CD4-positive, alpha-beta T cell treated with Interleukin-10 for 1 hour (primary cell): ENCODE measurements at regions not wholly inside any gene's neighbourhood (a gene's known extent, or its start where the extent isn't known, plus 50 kb on each side); places are given as distances from the start of the nearest gene placed in this dataset.

Experiments used
- DNase-seq: peaks from one replicate; pipeline ENCODE4 v3.0.0-alpha.2; 2020

GRCh38 chr19:23531976-23532375, 136.7 kb upstream of the ZNF91 start:
- no peak for DNase-seq

- no peak for DNase-seq
Measured at GRCh38 chr19:23531231-23531790, 136.0 kb upstream of the ZNF91 start.

GRCh38 chr19:23528376-23528775, 133.1 kb upstream of the ZNF91 start:
- no peak for DNase-seq

GRCh38 chr19:23527797-23528196, 132.5 kb upstream of the ZNF91 start:
- peak; percentile 0 for DNase-seq

- DNase-seq = no peak
Measured at GRCh38 chr19:23526302-23526701, 131.0 kb upstream of the ZNF91 start.

GRCh38 chr19:23525276-23525852, 130.1 kb upstream of the ZNF91 start:
- DNase-seq = no peak

GRCh38 chr19:23523863-23524262, 128.6 kb upstream of the ZNF91 start:
- no peak for DNase-seq

GRCh38 chr19:23522431-23522830, 127.2 kb upstream of the ZNF91 start:
- no peak for DNase-seq

GRCh38 chr19:23521471-23521870, 126.2 kb upstream of the ZNF91 start:
- no peak for DNase-seq

- no peak for DNase-seq
Measured at GRCh38 chr19:23520441-23520840, 125.2 kb upstream of the ZNF91 start.

- no peak for DNase-seq
Measured at GRCh38 chr19:23519031-23519430, 123.8 kb upstream of the ZNF91 start.

GRCh38 chr19:23516266-23516665, 121.0 kb upstream of the ZNF91 start:
- DNase-seq = no peak

- DNase-seq = no peak
Measured at GRCh38 chr19:23515551-23515950, 120.3 kb upstream of the ZNF91 start.

- DNase-seq = no peak
Measured at GRCh38 chr19:23512151-23512925, 117.1 kb upstream of the ZNF91 start.

- DNase-seq = no peak
Measured at GRCh38 chr19:23509686-23510450, 114.6 kb upstream of the ZNF91 start.

GRCh38 chr19:23507446-23507845, 112.2 kb upstream of the ZNF91 start:
- DNase-seq = no peak

- no peak for DNase-seq
Measured at GRCh38 chr19:23505738-23506137, 110.5 kb upstream of the ZNF91 start.

- DNase-seq = no peak
Measured at GRCh38 chr19:23482829-23483228, 87.6 kb upstream of the ZNF91 start.

- no peak for DNase-seq
Measured at GRCh38 chr19:23481043-23481442, 85.8 kb upstream of the ZNF91 start.

- no peak for DNase-seq
Measured at GRCh38 chr19:23475477-23475876, 80.2 kb upstream of the ZNF91 start.

GRCh38 chr19:23474761-23475160, 79.5 kb upstream of the ZNF91 start:
- DNase-seq = no peak

GRCh38 chr19:23474172-23474571, 78.9 kb upstream of the ZNF91 start:
- DNase-seq = no peak

GRCh38 chr19:23470873-23471545, 75.7 kb upstream of the ZNF91 start:
- DNase-seq = no peak
